SH-SY5Y (cell line): ENCODE measurements at regions not wholly inside any gene's neighbourhood (a gene's known extent, or its start where the extent isn't known, plus 50 kb on each side); places are given as distances from the start of the nearest gene placed in this dataset.

Experiments used
- GATA2 ChIP-seq: IDR thresholded peaks from 2 replicates; pipeline ENCODE4 v1.6.1; 2011; ENCODE audit warnings: mild to moderate bottlenecking, low read depth, low read length
- GATA3 ChIP-seq: IDR thresholded peaks from 2 replicates; pipeline ENCODE4 v1.6.1; 2011; ENCODE audit warnings: low read depth, mild to moderate bottlenecking, low read length, moderate library complexity

GRCh38 chr14:94853920-94854319 is 84.0 kb upstream of the GSC start:
- TF ChIP-seq GATA3 (no peak), GATA2 (no peak)

- TF ChIP-seq GATA2 = no peak
- TF ChIP-seq GATA3 = no peak
These were observed 80.6 kb upstream of the GSC start for GRCh38 chr14:94850309-94851211.

- TF ChIP-seq GATA2 (no peak), GATA3 (no peak)
These were observed 74.8 kb upstream of the GSC start for GRCh38 chr14:94844593-94845152.

- TF ChIP-seq GATA2 = no peak
- TF ChIP-seq GATA3 = no peak
These were observed 70.6 kb upstream of the GSC start for GRCh38 chr14:94840467-94840866.

GRCh38 chr14:94839348-94839747 is 69.4 kb upstream of the GSC start:
- TF ChIP-seq GATA3 = no peak
- TF ChIP-seq GATA2 = no peak

GRCh38 chr14:94836849-94837248 is 66.9 kb upstream of the GSC start:
- no peak for TF ChIP-seq GATA3
- TF ChIP-seq GATA2 = no peak

GRCh38 chr14:94833633-94834032 is 63.7 kb upstream of the GSC start:
- TF ChIP-seq GATA2 = no peak
- no peak for TF ChIP-seq GATA3

- TF ChIP-seq GATA2 = no peak
- TF ChIP-seq GATA3 = no peak
These were observed 61.2 kb upstream of the GSC start for GRCh38 chr14:94831085-94831484.

- TF ChIP-seq GATA3 (no peak), GATA2 (no peak)
These were observed 58.0 kb upstream of the GSC start for GRCh38 chr14:94827711-94828447.

- TF ChIP-seq GATA2 = no peak
- TF ChIP-seq GATA3 = no peak
These were observed 56.9 kb upstream of the GSC start for GRCh38 chr14:94826774-94827173.

- TF ChIP-seq GATA3 (no peak), GATA2 (no peak)
These were observed 53.8 kb upstream of the GSC start for GRCh38 chr14:94823556-94824341.

GRCh38 chr14:94821705-94822104 is 51.8 kb upstream of the GSC start:
- TF ChIP-seq GATA3 = no peak
- TF ChIP-seq GATA2 = no peak
